ENCODE measurements at regions not wholly inside any gene's neighbourhood (a gene's known extent, or its start where the extent isn't known, plus 50 kb on each side); places are given as distances from the start of the nearest gene placed in this dataset.

DNA sequence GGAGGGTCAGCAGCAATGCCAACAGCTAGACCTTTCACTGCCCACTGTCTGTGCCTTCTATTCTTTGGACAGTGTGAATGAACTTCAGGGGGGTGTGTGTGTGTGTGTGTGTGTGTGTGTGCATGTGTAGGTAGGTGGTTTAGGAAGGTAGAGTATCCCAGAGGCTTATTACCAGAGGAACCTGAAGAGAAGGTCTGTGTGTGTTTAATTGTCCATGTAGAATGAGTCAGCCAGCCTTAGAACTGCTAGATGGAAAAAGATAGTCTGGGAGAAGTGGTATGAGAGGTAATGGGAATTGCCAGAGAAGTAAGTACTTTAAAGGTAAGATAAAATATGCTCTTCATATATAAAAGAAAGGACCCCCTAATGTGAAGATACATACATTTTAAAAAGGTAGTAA is 522.2 kb downstream of the PIK3C3 start:
- H3K4me3 ChIP-seq (ENCODE audit: low read depth, low read length): no peak overlapping the region
- DNase-seq (ENCODE audit: low read depth): no peak
- no peak for TF ChIP-seq CTCF (IDR thresholded peaks at IDR 0.05; ENCODE audit: insufficient read depth, low read depth, low read length, missing control alignments)

- H3K4me3 ChIP-seq (ENCODE audit: low read depth, low read length): no peak overlapping the region
- no peak for TF ChIP-seq CTCF (IDR thresholded peaks at IDR 0.05; ENCODE audit: insufficient read depth, low read depth, low read length, missing control alignments)
- no peak for DNase-seq (ENCODE audit: low read depth)
Measured at GRCh38 chr18:42480441-42480840, 525.4 kb downstream of the PIK3C3 start.

DNA sequence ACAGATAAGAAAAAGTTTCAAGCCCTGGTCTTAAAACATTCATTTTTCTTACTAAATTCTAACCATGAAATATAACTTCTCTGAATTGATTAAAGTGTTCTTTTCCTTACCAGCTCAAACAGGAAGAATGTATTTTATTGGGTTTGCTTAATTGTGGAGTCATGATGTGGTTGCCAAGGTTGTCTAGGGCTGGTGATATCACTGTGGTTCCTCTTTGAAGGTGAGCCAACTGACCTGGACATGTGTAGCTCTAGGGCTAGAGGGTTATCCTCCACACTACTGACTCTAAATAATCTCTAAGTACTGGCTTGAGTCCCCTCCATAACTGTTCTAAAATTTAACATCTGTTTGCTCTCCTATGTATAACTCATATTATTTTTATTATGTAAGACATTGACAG is 529.6 kb downstream of the PIK3C3 start:
- no peak overlapping the region for H3K4me3 ChIP-seq (ENCODE audit: low read depth, low read length)
- no peak for TF ChIP-seq CTCF (IDR thresholded peaks at IDR 0.05; ENCODE audit: insufficient read depth, low read depth, low read length, missing control alignments)
- DNase-seq (ENCODE audit: low read depth): no peak

DNA sequence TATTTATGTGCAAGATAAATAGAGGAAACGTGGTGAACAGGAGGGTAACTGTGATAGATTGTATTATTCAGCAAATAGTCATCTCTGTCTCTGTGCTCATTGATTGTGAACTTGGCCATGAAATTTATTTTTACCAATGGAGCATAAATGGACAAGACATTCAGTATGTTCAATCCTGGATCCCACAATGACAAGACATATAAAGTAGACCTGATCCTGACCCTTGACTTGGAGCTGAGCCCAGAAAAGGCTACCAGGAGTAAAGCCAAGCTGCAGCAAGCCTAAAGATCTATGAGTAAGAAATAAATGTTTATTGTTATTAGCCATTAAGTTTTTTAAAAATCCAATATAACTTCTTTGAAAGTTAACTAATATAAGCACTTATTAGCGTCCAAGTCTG is 531.2 kb downstream of the PIK3C3 start:
- DNase-seq (ENCODE audit: low read depth): no peak
- no peak for TF ChIP-seq CTCF (IDR thresholded peaks at IDR 0.05; ENCODE audit: insufficient read depth, low read depth, low read length, missing control alignments)
- H3K4me3 ChIP-seq (ENCODE audit: low read depth, low read length): no peak overlapping the region

DNA sequence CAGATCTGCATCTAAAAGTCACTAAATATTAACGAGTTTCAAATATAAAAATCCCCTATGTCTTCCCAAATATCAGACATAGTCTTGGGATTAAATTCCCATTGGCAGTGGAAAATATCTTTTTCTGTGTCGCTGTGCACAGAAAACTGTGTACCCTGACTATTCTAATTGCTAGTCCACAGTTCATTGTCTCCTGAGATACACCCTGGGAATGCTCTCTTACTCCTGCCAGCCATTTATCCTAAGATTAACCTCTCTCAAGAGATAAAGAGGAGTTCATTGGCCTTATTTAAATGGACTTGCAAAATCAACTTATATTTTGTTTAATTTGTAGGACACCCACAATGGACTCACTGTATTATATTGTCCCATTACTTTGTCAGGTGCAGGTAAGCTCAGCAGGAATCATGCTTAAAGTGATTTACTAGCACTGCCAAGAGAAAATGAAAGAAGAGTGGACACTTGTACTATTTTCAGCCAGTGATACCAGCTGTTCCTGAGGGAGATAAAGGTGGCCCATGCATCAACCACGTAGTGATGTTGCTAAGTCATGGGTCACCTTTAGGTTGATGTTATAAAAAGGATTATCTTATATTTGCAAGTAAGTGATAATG is 553.8 kb downstream of the PIK3C3 start:
- TF ChIP-seq CTCF (IDR thresholded peaks at IDR 0.05; ENCODE audit: insufficient read depth, low read depth, low read length, missing control alignments): no peak
- DNase-seq (ENCODE audit: low read depth): no peak
- no peak overlapping the region for H3K4me3 ChIP-seq (ENCODE audit: low read depth, low read length)

GRCh38 chr18:42509750-42510415 is 554.8 kb downstream of the PIK3C3 start:
- no peak for TF ChIP-seq CTCF (IDR thresholded peaks at IDR 0.05; ENCODE audit: insufficient read depth, low read depth, low read length, missing control alignments)
- DNase-seq (ENCODE audit: low read depth): no peak
- H3K4me3 ChIP-seq (ENCODE audit: low read depth, low read length): no peak overlapping the region

DNA sequence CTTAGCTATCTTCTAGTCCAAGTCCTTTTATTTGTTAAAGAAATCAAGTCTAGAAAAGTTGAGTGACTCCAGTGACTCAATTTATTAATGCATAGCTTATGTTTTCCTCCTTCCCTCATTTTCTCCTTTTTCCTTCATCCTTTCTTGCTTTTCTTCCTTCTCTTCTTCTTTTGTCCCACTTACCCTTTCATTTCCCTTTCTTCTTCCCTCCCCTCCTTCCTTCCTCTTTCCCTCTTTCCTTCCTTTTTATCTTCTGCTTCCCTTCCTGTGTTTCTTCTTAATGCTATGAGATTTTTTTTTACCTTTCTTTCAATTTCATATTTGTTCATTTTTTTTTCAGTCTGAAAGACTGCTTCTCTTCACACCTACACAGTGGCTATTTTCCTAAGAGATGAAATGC is 555.5 kb downstream of the PIK3C3 start:
- no peak overlapping the region for H3K4me3 ChIP-seq (ENCODE audit: low read depth, low read length)
- no peak for TF ChIP-seq CTCF (IDR thresholded peaks at IDR 0.05; ENCODE audit: insufficient read depth, low read depth, low read length, missing control alignments)
- no peak for DNase-seq (ENCODE audit: low read depth)
